ENCODE measurements at regions not wholly inside any gene's neighbourhood (a gene's known extent, or its start where the extent isn't known, plus 50 kb on each side); places are given as distances from the start of the nearest gene placed in this dataset.
A peak's percentile ranks its signal among the peaks of the same experiment; 100 is the strongest.
"Not testable (repeated sequence)": the region's sequence is repeated elsewhere in the genome, so short reads cannot be mapped to it uniquely, and the experiment has no call there.

DNA sequence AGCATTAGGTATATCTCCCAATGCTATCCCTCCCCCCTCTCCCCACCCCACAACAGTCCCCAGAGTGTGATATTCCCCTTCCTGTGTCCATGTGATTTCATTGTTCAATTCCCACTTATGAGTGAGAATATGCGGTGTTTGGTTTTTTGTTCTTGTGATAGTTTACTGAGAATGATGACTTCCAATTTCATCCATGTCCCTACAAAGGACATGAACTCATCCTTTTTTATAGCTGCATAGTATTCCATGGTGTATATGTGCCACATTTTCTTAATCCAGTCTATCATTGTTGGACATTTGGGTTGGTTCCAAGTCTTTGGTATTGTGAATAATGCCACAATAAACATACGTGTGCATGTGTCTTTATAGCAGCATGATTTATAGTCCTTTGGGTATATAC, 194.6 kb upstream of the WSB1 start:
- not testable (repeated sequence) for DNase-seq

DNA sequence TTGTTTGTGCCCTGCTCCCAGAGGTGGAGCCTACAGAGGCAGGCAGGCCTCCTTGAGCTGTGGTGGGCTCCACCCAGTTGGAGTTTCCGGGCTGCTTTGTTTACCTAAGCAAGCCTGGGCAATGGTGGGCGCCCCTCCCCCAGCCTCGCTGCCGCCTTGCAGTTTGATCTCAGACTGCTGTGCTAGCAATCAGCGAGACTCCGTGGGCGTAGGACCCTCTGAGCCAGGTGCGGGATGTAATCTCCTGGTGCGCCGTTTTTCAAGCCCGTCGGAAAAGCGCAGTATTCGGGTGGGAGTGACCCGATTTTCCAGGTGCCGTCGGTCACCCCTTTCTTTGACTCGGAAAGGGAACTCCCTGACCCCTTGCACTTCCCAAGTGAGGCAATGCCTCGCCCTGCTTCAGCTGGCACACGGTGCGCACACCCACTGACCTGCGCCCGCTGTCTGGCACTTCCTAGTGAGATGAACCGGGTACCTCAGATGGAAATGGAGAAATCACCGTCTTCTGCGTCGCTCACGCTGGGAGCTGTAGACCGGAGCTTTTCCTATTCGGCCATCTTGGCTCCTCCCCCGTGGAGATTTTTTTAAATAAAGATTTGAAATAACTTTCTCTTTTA, 189.2 kb upstream of the WSB1 start:
- not testable (repeated sequence) for DNase-seq

DNA sequence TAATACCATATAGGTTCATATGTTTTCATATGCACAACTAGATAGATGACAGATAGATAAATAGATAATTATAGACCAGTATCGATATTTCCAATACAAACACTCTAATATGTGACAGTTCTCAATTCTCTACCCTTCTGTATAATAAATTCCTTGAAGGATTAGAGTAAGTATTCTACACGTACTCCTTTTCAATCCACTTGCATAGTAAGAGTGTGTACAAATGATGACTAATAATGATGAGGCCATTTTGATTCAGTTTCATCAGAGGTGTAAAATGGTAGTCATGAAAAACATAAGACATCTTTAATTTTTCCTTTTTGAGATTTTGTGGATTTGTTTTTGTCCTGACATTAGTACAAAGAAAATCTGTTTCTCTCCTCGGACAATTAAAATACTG, 188.3 kb upstream of the WSB1 start:
- no peak for DNase-seq

DNA sequence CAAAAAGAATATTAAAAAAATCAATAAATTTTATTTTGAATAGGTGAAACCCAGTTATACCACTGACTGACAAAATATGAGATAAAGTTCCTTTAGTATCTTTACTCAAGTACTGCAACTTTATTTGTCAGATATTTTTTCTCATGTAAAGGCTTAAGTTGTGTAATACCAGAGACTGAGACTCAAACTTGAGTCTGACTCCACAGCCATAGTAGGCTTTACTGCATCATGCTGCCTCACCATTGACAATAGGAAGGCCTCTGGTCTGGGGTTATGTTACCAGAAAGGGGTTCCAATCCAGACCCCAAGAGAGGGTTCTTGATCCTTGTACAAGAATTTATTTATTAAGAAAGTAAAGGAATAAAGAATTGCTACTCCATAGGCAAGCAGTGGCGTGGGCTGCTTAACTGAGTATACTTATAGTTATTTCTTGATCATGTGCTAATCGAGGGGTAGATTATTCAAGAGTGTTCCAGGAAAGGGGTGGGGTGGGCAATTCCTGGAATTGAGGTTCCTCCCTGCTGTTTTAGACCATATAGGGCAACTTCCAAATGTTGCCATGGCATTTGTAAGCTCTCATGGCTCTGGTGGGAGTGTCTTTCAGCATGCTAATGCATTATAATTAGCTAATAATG, 187.4 kb upstream of the WSB1 start:
- no peak for DNase-seq

DNA sequence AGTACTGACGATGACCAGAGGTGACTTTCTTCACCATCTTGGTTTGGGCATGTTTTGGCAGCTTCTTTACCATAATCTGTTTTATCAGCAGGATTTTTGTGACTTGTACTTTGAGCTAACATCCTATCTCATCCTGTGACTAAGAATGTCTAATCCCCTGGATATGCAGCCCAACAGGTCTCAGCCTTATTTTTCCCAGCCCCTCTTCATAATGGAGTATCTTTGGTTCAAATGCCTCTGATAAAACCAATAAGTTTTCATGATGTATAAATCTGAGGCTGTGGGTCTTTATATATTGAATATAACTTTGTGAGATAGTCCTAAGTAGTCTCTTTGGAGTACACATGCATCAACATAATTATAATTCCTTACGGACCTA, 186.9 kb upstream of the WSB1 start:
- no peak for DNase-seq

DNA sequence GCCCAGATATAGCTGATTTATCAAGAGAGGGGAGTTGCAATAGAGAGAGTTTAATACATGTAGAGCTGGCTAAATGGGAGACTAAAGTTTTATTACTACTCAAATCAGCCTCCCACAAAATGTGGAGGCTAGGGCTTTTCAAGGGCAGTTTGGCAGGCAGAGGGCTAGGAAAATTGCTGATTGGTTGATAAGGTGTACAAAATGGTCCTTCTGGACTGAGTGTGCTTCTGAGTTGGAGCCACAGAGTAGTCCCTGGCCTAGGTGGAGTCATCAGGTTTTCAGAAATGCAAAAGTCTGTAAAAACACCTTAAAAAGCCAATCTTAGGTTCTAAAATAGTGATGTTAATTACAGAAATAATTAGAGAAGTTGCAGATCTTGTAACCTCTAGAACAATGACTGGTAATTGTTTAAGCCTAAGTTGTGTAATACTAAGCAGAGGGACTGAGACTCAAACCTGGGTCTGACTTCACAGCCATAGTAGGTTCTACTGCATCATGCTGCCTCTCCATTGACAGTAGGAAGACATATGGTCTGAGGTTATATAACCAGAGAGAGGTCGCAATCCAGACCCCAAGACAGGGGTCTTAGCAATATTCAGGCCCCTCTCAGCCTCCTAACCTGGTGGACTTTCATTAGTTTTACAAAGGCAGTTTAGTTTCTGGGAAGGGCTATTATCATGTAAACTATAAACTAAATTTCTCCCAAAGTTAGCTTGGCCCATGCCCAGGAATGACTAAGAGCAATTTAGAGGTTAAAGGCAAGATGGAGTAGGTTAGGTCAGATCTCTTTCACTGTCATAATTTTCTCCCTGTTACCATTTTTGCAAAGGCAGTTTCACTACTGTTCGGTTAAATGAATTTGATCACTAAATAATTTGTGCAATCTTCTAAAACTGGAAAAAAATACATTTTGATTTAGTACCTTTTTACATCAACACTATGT, 186.3 kb upstream of the WSB1 start:
- DNase-seq, result not testable (repeated sequence)

DNA sequence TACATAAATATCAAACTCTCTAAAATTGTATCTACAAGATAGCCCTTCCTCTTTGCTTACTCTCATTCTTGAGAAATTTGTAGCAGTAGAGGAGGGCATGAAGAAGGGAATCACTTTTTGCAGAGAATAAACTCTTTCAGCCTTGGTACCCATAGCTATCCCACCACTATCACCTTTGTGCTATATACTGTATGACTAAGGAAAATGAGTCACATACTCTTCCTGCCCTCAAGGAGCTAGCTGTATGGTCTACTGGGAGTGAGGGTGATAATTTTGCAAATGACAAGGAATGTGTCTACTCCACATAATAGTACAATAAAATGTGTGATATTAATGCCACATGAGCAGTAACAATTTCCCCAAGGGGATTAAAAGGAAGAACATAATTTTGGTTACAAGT, 184.6 kb upstream of the WSB1 start:
- no peak for DNase-seq

DNA sequence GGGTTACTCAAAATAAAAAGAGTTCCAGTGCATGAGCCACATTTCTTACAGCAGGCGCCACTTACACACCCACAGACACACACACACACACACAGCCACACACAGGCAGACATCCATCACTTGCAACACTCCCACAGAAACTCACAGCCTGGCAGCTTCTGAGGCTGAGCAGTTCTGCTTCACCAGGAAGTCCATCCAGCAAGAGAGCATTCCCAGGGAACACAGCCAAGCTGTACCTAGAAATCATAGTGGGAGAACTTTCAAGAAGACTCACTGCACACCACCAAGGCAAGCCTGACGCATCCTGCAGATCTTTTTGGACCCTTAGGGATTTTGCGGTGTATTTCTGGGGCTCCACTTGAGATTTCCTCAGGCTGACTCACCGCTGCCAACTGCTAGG, 140.9 kb upstream of the WSB1 start:
- no peak for DNase-seq

DNA sequence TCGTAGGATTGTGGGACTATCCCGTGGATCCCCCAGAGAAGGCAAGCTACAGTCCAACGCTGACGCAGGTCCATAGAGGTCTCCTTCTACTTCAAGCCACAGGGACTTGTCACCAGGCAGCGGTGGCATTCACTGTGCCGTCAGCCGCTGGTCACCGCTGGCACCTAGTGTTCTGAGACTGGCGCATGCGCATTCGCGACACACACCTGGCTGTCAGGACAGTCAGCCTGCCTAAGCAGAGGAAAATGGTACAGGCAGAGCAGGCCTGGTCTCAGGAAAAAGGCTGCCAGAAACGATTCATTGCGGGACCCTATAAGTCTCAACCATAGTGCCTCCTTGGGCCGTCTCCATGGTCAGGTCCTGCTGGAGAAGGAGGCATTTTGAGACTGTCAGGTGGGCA, 138.0 kb upstream of the WSB1 start:
- no peak for DNase-seq

DNA sequence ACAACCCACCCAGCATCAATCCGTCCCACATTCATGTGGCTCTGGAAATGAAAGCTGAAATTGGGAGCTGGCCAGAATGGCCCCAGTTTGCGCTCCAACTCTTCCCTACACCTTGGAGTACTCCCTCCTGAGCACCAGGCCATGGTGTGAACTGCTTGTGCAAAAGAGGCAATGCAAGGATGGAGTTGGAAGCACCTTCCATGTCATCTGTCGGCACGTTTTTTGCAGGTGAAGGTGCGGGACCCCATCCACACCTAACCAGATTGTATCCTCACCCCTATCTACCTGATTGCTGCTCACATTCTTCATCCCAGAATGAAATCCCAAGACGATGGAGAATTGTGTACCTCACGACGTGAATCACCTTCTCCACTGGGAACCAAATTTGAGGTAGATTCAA, 136.6 kb upstream of the WSB1 start:
- no peak for DNase-seq

DNA sequence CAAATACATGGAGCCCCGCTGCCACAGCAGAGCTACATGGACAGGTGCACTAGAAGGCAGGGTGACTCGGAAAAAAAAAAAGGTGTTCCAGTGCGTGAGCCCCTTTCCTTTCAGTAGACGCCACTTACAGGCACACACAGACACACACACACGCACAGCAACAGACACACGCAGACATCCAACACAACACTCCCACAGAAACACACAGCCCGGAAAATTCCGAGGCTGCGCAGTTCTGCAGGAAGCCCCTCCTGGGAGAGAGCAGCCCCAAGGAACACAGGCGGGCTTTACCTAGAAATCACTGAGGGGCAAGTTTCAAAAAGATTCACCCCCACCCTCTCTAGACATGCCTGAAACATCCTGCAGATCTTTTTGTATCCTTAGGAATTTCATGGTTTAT, 136.0 kb upstream of the WSB1 start:
- DNase-seq, result no peak

DNA sequence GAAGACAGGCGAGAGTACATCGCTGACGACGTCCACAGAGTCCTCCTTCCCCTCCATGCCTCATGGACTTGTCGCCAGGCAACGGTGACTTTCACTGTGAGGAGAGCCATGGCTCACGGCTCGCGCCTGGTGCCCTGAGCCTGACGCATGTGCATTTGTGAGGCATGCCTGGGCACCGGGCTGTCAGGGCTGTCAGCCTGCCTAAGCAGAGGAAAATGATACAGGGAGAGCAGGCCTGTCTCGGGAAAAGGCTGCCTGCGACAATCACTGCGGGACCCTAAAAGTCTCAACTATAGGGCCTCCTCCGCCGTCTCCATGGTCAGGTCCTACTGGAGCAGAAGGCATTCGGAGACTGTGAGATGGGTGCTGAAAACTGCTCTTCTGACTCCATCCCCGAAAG, 135.5 kb upstream of the WSB1 start:
- DNase-seq, result no peak

DNA sequence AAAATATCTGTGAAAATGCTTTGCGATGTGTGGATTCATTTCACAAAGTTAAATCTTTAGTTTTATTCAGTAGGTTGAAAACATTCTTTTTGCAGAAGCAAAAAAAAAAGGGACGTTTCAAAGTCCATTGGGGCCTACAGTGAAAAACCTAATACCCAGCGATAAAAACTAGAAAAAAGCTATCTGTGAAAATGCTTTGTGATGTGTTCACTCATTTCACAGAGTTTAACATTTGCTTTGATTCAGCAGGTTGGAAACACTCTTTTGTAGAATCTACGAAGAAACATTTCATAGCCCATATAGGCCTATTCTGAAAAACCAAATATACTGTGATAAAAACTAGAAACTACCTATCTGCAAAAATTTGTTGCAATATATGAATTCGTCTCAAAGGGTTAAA, 113.6 kb upstream of the WSB1 start:
- no peak for DNase-seq

DNA sequence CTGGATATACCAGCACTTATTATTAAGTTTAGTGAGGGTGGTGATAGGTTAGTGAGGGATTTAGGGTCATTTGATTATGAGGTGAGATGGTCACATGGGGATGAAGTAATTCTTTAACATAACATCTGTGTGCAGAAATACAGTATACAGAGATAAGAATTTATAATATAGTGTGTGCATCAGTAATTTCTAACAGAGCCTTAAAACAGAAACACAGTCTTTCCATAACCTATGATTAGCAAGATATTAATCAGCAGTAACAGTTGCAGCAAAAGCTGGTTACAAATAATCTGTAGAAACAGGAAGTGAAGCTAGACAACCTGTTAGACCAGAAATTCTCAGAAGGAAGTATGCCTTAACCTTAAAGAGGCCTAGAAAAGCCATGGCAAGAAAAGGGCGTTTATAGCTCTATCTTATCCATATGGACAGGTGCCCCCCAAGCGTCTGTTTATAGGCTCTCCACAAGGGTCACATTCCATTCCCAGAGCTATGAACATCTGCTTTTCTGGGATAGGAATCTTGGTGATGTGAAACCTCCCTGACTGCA, 112.5 kb upstream of the WSB1 start:
- not testable (repeated sequence) for DNase-seq

DNA sequence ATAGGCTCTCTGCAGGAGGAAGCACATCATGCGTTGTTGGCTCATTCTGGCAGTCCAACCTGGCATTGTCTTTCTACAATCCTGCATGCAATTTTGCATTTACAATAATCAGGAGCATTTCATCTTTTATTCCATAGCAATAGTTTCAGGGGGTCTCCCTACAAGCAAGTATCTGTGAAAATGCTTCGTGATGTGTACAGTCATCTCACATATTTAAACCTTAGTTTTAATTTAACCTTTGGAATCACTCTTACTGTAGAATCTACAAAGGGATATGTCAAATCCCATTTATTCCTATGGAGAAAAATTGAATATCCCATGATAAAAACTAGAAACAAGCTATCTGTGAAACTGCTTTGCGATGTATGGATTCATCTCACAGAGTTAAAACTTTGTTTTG, 112.0 kb upstream of the WSB1 start:
- no peak for DNase-seq

DNA sequence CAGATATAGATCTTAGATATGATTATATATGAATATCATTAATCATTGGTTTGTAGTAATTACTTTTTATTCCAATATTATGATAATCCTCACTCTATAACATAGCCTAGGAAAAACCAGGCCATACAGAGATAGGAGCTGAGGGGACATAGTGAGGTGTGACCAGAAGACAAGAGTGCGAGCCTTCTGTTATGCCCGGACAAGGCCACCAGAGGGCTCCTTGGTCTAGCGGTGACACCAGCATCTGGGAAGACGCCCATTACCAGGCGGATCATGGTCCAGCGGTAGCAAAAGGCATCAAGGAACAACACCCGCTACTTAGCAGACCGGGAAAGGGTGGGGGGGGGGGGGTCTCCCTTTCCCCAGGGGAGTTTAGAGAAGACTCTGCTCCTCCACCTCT, 96.4 kb upstream of the WSB1 start:
- not testable (repeated sequence) for DNase-seq

DNA sequence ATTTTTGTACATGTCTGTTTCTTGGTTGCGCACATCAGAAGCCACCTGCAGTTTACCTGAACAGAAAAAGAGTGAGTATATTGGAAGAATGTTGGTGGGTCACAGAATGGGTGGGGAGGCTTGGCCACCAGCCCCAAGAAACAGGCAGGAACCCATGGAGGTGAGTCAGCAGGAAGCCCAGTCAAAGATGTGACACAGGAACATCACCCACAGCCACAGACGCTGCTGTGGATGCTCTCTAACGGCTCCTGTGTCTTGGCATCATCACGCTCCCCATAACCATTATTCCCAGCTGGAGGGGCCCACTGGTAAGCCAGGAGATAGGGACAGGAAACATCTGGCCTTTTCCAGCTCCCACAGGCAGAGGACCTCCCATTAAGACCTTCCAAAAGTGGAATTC, 94.0 kb upstream of the WSB1 start:
- DNase-seq, result no peak

DNA sequence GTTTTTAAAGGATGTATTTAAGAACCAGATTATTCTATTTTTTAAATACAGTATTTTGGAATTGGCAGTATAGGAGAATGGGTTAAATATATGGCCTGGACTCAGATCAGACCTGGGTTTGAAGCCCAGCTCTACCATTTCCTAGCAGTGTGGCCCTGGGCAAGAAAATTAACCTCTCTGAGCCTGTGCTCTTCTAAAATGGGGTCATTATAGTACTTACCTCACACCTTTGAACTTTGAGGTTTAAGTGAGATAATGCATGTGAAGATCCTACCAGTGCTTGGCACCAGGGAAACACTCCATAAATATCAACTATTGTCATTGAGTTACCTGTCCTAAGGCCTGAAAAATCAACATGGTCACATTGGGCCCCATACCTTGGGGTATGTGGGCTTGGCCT, 93.4 kb upstream of the WSB1 start:
- DNase-seq, result no peak

DNA sequence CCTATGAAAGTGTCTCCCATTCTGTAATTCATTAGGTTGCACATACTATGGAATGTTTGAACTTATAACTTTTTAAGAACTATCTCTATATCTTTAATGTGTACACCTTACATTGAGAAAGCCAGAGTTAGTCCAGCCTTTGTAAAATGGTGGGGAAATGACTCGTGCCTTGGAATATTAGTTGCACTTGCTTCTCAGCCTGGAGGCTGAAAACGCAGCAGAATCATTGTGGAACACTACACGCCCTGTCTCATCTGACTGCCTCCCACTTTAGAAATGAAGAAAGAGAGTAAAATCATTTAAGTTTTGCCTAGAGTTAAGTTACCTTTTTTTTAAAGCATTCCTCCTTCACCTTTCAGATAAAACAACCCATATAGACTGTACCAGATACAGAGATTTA, 90.7 kb upstream of the WSB1 start:
- no peak for DNase-seq

DNA sequence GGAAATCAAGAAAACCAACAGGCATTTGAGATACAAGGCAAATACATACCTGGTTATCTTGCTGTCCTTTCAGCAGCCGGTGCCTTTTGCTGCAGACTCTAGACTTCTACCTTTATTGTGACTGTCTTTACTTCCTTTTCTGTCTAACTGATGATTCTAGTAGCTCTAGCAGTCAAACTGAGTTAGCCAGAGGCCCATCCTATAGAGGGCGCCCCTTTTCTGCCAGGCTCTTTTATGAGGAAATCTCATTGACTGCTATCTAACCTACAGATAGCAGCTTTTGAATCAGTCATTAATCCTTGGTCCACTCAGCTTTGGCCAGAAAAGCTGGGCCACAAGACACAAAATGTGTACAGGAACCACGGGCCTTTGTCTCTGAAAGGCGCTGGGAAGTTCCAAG, 87.5 kb upstream of the WSB1 start:
- DNase-seq, result no peak

DNA sequence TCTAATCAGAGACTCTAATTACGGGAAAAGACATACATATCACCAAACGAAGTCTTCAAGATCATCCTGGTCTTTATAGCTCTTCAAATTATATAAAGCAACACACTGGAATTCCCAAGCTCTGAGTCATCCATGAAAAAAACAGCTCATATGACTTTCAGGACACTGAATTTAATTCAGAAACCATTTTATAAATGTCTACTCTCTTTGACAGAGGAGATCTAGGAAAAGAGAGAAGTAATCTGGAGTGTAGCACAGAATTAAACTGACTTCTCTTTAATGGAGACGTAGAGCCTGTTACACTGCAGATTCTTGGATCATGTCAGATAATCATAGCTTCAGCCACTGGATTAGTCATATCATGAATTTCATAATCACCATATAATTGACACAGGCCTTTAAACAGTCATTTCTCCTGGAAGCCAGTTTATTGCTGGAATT, 86.8 kb upstream of the WSB1 start:
- DNase-seq, result peak; percentile 20

DNA sequence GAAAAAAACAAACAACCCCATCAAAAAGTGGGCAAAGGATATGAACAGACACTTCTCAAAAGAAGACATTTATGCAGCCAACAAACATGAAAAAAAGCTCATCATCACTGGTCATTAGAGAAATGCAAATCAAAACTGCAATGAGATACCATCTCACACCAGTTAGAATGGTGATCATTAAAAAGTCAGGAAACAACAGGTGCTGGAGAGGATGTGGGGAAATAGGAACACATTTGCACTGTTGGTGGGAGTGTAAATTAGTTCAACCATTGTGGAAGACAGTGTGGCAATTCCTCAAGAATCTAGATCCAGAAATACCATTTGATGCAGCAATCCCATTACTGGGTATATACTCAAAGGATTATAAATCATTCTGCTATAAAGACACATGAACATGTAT, 85.5 kb upstream of the WSB1 start:
- DNase-seq, result not testable (repeated sequence)

DNA sequence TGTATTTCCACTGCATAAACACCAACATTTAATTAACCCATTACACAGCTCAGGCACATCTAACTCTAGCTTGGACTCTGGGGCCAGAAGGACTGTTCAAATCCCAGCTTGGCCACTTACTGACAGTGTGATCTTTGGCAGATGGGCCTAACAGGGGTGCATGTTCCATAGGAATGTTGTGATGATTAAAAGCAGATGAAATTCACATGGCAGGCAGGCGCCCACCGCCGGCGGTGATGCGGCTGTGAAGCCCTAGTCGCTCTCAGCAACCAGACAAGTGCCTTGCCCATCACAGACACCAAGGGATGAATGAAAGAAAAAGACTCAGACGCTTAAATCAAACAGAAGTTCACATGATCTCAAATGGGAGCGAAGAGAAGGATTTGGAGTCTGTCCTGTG, 84.6 kb upstream of the WSB1 start:
- DNase-seq, result no peak

DNA sequence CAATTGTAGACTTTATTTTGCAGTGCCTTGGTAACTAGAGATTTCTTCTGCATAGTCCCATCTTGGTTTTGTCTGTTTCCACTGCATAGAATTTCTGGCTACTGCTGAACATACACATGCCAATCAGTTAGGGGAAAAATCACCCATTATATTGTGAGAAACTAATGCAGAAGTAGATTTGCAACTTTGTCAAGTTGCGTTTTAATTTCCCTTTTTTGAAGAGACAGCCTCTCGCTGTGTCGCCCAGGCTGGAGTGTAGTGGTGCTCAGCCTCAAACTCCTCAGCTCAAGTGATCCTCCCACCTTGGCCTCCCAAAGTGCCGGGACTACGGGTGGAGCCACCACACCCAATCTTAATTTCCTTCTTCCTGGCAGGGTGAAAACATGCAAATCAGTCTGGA, 83.1 kb upstream of the WSB1 start:
- DNase-seq, result not testable (repeated sequence)
